ENCODE measurements at regions not wholly inside any gene's neighbourhood (a gene's known extent, or its start where the extent isn't known, plus 50 kb on each side); places are given as distances from the start of the nearest gene placed in this dataset.

GRCh38 chr6:81694855-81695254 lies 57.6 kb downstream of the TENT5A start:
- no peak for FAIRE-seq

DNA sequence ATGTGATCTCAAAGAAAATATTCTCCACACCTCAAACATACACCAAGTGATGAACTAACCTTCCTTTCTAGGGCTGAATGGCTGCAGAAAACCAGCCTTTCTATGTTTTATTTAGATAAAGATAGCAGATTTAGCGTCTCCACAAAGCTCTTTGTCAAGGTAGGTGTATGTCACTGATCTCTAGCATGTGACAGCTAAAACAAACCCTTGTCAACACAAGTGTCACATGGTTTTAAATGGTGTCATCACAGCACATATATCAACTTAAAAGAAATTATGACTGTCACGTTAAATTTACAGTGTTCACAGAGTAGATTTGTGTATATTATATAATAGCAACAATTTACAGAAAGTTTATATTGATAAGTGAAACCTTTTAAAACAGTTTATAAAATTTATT lies 58.3 kb downstream of the TENT5A start:
- FAIRE-seq = no peak

DNA sequence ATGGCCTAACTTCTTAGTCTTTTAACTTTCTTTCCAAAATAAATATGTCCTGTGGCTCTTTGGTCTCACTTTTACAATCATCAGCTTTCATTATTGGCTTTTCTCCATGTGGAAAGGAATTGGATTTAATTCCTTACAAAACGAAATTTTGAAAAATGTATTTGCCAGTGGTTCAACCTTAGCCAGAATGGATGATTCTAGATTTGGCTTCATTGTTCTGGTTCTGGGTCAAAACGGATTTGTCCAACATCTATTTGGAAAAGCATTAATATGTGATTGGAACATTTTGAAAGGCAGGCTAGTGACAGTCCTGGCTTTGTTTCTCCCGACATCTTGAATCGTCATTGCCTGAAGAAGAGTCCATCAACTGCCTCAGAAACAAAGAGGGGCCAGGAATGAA lies 59.2 kb downstream of the TENT5A start:
- FAIRE-seq = no peak

- FAIRE-seq = no peak
These were observed 62.4 kb downstream of the TENT5A start for GRCh38 chr6:81690073-81690472.

- FAIRE-seq = no peak
These were observed 62.9 kb downstream of the TENT5A start for GRCh38 chr6:81689580-81689979.

- no peak for FAIRE-seq
These were observed 68.6 kb downstream of the TENT5A start for GRCh38 chr6:81683912-81684311.

DNA sequence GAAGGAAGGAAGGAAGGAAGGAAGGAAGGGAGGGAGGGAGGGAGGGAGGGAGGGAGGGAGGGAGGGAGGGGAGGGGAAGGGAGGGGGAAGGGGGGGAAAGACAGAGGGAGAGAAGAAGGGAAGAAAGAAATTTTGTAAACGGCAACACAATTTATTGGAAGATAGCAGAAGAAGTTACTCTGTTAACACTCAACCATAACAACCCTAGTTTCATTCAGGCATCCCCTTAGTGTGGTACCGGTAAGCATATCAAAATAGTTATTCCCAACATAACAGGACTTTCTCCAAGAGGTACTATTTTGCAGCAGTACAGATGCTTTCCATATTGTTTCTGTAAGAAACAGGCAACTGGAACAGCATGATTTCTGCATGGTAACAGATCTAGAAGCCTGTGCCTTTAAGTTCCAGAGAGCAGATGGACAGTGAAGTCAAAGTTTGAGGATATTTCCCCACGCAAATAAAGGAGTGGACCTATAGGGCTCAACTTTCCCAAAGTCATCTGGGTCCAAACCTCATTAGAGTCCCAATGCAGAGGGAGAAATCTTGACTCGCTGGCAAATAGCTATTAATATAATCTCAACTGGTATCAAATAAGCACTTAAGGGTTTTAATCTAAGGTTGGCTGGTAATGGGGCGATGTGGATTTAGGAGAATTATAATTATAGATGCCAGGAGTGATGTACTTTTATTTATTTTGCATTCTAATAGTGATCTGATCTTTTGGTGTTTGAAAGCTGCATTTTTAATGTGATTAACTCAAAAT lies 69.4 kb downstream of the TENT5A start:
- no peak for FAIRE-seq

GRCh38 chr6:81682235-81682795 lies 70.2 kb downstream of the TENT5A start:
- FAIRE-seq = no peak

GRCh38 chr6:81669445-81669844 lies 83.0 kb downstream of the TENT5A start:
- no peak for FAIRE-seq

- FAIRE-seq = no peak
These were observed 83.8 kb downstream of the TENT5A start for GRCh38 chr6:81668615-81669047.

GRCh38 chr6:81666481-81666880 lies 86.0 kb downstream of the TENT5A start:
- FAIRE-seq = no peak

DNA sequence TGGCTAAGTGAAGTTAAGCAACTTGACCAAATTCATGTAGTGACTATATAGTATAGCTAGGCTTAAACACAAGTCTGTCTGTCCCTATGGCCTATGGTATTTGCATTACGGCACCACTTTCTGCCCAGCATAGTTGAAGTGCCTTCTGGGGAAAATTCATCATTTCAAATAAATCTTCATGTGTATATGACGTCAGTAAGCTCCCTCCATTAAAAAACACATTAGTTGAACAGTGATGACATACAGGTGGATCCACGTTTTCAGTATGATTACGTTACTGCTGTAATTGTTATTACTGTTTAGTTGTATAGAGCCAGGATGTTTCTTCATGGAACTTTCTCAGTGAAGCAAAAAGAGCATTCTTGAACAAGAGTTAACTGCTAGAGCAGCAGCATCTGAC lies 96.2 kb downstream of the TENT5A start:
- FAIRE-seq = no peak

GRCh38 chr6:81655696-81656095 lies 96.8 kb downstream of the TENT5A start:
- FAIRE-seq = no peak

DNA sequence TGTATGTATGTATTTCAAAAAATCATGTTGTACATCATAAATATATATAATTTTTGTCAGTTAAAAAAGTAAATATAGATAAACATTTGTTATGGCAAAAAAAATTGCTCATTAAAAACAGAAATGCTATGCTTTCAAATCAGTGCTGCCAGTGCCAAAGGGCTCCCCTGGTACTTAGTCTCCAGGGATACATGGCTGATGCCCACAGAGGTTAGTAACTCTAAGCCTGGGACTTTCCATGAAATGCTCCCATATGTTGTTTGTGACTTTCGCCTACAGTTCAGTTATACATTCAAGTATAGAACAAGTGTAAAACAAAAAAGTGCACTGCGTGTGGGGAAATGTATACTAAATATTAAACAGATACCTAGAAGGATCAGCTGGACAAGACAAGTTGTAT lies 104.0 kb downstream of the TENT5A start:
- FAIRE-seq = no peak

- no peak for FAIRE-seq
These were observed 109.3 kb downstream of the TENT5A start for GRCh38 chr6:81643156-81643555.

DNA sequence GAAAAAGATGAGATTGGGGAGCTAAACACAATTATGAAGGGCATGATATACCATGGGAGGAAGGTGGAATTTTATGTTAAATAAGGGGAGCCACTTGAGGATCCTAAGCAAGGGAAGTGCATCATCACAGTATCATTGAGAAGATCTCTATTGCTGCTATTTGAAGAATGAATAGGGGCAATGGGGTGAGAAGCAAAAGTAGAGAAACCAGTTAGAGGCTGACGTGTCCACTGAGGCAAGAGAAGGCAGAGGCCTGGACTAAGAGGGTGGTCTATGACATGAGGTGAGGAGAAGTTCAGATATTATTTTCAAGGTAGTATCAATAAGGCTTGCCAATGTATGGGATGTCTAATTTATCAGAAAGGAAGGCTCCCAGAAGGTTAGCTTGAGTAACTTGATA lies 111.6 kb downstream of the TENT5A start:
- no peak for FAIRE-seq

DNA sequence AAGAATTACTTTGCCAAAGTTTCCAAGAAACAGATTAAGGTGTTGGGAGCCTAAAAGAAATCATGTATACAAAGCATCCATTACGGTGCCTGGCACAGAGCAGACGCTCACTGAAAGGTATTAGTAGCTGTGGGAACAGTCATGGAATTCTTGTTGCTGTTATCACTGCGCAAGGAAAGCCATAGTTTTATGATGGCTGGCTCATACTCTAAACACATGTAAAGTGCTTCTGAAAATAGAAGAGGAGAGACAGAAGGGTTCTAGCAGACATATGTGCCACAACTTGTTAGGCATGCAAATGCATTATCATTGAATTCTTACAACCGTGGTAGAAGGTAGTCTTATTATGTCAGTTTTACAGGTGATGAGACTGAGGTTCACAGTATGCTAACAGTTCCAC lies 112.4 kb downstream of the TENT5A start:
- no peak for FAIRE-seq

- no peak for FAIRE-seq
These were observed 114.1 kb downstream of the TENT5A start for GRCh38 chr6:81638366-81638765.

DNA sequence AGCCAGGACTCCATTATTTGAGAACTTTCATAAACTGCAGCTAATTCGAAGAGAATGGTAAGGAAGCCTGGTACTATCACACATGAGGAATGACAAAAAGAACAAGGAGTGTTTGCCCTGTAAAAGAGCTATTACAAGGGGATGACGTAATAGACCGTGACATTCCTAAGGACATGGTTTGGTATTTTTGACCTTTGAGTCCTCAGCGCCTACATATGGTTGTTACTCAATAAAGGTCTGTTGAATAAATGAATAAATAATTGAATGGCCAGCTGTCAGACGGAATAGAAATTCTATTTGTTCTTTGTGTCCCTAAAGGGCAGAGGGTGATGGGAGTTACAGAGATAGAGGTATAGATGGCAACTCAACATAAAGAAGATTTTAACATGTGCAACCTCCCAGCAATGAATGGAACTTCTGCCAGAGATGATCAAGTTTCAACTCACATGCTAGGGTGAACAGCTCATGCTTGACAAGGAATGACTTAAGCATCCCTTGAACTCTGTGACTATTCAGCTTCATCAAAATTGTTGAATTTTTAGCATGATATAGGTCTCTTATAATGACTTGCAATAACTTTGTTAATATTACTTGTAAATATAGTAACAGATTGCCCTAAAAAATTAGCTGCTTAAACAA lies 115.4 kb downstream of the TENT5A start:
- FAIRE-seq = no peak

DNA sequence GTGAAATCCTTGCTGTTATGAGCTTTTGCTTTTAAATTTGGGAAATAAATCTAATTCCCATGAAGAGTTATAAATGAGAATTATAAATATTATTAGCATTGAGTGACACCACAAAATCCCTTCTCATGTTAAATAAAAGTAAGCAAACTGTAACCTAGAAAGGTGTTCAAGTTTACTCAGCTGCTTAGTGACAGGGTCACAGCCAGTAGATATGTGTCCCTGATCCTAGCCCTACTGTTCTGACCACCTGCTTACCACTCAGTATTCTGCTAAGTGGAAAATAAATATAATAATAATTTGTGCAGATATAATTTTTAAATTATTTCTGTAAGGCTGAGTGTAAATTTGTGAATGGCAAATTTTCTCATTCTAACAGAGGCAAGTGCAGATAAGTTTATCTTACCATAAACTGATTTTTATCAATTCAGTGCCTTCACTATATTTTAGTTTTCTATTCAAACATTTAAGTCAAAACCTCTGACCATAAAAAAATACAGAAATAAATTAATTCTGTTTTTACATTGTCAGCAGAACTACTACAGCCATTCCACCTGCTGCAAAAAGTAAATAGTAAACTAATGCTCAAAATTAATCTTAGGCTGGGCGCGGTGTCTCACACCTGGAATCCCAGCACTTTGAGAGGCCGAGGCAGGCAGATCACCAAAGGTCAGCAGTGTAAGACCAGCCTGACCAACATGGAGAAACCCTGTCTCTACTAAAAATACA lies 118.2 kb downstream of the TENT5A start:
- FAIRE-seq = no peak

DNA sequence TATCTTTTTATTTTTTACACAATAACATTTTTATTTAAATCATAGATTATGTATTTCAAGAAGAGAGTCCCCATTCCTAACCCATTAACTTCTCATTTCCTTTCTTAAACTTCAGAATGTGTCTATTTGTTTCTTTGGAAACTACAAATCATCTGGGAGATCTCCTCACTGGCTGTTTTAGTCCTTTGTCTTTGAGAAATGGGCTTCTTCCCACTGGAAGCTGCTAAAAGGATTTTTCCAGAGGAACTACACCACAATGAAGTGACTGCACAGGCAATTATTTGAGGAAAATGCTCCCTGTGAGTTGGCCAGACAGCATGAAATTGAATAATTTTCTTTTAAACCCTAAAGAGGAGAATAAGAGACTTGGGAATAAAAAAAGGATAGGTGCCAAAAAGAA lies 119.1 kb downstream of the TENT5A start:
- FAIRE-seq = no peak

DNA sequence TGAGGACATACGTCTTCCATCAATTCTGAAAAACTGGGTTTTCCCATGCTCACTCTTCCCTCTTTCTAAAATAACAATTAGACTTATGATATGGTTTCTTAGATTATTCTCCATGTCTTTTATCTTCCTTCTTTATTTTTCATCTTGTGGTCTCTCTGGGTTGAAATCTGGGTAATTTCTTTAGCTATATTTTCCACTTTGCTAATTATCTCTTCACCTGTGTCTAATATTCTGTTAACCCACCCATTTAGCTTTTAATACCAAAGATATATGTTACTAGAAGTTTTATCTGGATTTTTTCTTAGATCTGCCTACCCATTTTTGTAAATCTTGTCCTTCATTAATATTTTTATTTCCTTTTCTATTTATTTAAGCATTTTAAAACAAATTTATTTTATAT lies 121.8 kb downstream of the TENT5A start:
- FAIRE-seq = no peak

GRCh38 chr6:81625216-81625615 lies 127.3 kb downstream of the TENT5A start:
- FAIRE-seq = no peak

DNA sequence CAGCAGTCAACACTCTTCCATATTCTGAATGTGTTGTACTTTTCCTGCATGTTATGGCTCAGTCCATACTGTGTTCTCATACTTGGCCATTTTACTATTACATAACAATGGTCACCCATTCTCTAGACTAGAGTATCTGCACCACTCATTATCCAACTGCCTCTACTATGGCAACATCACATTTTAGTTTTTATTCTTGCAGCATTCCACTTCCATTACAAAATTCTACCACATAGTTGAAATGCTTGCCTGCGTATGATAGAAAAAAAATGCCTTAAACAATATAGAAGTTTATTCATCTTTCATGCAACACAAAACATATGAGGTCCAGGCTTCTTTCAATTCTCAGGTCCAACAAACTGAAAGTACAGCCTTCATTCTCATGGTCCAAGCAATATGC lies 128.0 kb downstream of the TENT5A start:
- FAIRE-seq = no peak
